ENCODE measurements at regions not wholly inside any gene's neighbourhood (a gene's known extent, or its start where the extent isn't known, plus 50 kb on each side); places are given as distances from the start of the nearest gene placed in this dataset.

GRCh38 chr2:34737146-34737545, 1138.0 kb upstream of the FAM98A start:
- Histone ChIP-seq H3K27me3 (ENCODE audit: insufficient read depth, low read length) (no peaks in the 10 kb centered on the region), H3K79me2 (ENCODE audit: control insufficient read depth, insufficient read depth, low read length, unreplicated experiment) (no peaks in the 10 kb centered on the region), H3K4me1 (ENCODE audit: control insufficient read depth, insufficient read depth, low read length, unreplicated experiment) (no peaks in the 10 kb centered on the region), H3K4me3 (ENCODE audit: low read depth, low read length) (no peak overlapping the region), H3K27ac (ENCODE audit: low read depth, low read length) (no peak overlapping the region), H3K36me3 (ENCODE audit: insufficient read depth, low read length) (no peaks in the 10 kb centered on the region), H2AFZ (ENCODE audit: low read length, unreplicated experiment) (no peak overlapping the region)

DNA sequence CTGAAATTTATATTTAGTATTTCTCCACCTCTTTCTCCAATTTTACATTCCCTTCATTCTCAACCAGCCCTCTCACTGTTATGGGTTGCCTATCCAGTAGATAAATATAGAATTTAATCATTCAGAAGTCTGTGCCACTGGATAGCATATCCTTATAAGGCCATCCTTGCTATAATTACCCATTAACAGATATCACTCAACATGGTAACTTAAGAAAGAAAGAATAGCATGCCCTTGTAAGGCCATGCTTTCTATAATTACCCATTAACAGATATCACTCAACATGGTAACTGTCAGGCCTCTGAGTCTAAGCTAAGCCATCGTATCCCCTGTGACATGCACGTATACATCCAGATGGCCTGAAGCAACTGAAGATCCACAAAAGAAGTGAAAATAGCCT, 1137.4 kb upstream of the FAM98A start:
- Histone ChIP-seq H3K27me3 (ENCODE audit: insufficient read depth, low read length) (no peaks in the 10 kb centered on the region), H2AFZ (ENCODE audit: low read length, unreplicated experiment) (no peak overlapping the region), H3K79me2 (ENCODE audit: control insufficient read depth, insufficient read depth, low read length, unreplicated experiment) (no peaks in the 10 kb centered on the region), H3K27ac (ENCODE audit: low read depth, low read length) (no peak overlapping the region), H3K36me3 (ENCODE audit: insufficient read depth, low read length) (no peaks in the 10 kb centered on the region), H3K4me1 (ENCODE audit: control insufficient read depth, insufficient read depth, low read length, unreplicated experiment) (no peaks in the 10 kb centered on the region), H3K4me3 (ENCODE audit: low read depth, low read length) (no peak overlapping the region)

GRCh38 chr2:34734662-34735061, 1135.6 kb upstream of the FAM98A start:
- no peaks in the 10 kb centered on the region for H3K79me2 ChIP-seq (ENCODE audit: control insufficient read depth, insufficient read depth, low read length, unreplicated experiment)
- no peak overlapping the region for H2AFZ ChIP-seq (ENCODE audit: low read length, unreplicated experiment)
- no peak overlapping the region for H3K27ac ChIP-seq (ENCODE audit: low read depth, low read length)
- no peak overlapping the region for H3K4me3 ChIP-seq (ENCODE audit: low read depth, low read length)
- no peaks in the 10 kb centered on the region for H3K27me3 ChIP-seq (ENCODE audit: insufficient read depth, low read length)
- H3K36me3 ChIP-seq (ENCODE audit: insufficient read depth, low read length): no peaks in the 10 kb centered on the region
- no peaks in the 10 kb centered on the region for H3K4me1 ChIP-seq (ENCODE audit: control insufficient read depth, insufficient read depth, low read length, unreplicated experiment)

GRCh38 chr2:34734042-34734441, 1134.9 kb upstream of the FAM98A start:
- H2AFZ ChIP-seq (ENCODE audit: low read length, unreplicated experiment): no peak overlapping the region
- no peak overlapping the region for H3K4me3 ChIP-seq (ENCODE audit: low read depth, low read length)
- H3K27ac ChIP-seq (ENCODE audit: low read depth, low read length): no peak overlapping the region
- no peaks in the 10 kb centered on the region for H3K79me2 ChIP-seq (ENCODE audit: control insufficient read depth, insufficient read depth, low read length, unreplicated experiment)
- no peaks in the 10 kb centered on the region for H3K36me3 ChIP-seq (ENCODE audit: insufficient read depth, low read length)
- H3K4me1 ChIP-seq (ENCODE audit: control insufficient read depth, insufficient read depth, low read length, unreplicated experiment): no peaks in the 10 kb centered on the region
- no peaks in the 10 kb centered on the region for H3K27me3 ChIP-seq (ENCODE audit: insufficient read depth, low read length)

DNA sequence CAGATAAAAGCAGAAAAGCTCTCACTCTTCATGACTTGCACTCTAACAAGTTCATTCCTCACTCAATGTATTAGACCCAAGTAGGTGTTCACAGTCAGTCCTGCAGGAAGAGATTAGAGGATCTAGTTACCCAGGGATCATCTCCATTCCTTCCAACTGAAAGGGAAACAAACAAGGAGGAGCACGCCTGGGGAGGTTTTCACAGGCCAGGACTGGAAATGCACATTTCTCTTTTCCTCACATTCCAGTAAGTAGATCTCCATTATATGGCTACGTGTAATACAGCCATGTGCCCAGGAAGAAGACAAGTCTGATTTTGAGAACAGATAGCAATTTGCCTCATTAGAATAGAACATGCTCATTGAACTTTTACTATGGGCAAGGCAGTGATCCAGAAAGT, 1132.2 kb upstream of the FAM98A start:
- Histone ChIP-seq H2AFZ (ENCODE audit: low read length, unreplicated experiment) (no peak overlapping the region), H3K4me3 (ENCODE audit: low read depth, low read length) (no peak overlapping the region), H3K27ac (ENCODE audit: low read depth, low read length) (no peak overlapping the region), H3K4me1 (ENCODE audit: control insufficient read depth, insufficient read depth, low read length, unreplicated experiment) (no peaks in the 10 kb centered on the region), H3K36me3 (ENCODE audit: insufficient read depth, low read length) (no peaks in the 10 kb centered on the region), H3K79me2 (ENCODE audit: control insufficient read depth, insufficient read depth, low read length, unreplicated experiment) (no peaks in the 10 kb centered on the region), H3K27me3 (ENCODE audit: insufficient read depth, low read length) (no peaks in the 10 kb centered on the region)

DNA sequence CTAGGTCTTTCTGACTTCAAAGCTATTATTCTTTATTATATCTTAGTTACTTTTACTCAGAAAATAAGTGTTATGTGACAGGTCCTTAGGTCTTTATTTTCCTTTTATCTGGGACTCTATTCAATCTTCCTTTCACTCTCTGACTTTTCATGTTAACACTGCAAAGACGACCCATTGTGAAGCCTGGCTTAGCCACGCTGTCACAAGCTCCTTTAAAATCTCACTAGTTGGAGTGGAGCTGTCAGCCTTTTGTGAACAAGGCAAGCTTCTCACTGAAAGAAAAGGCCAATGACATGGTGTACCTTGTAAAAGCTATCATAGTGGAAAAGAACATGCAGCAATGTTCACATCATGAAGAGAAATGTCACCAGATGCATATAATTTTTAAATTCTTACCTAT, 1130.7 kb upstream of the FAM98A start:
- H3K27me3 ChIP-seq (ENCODE audit: insufficient read depth, low read length): no peaks in the 10 kb centered on the region
- H3K27ac ChIP-seq (ENCODE audit: low read depth, low read length): no peak overlapping the region
- H3K4me1 ChIP-seq (ENCODE audit: control insufficient read depth, insufficient read depth, low read length, unreplicated experiment): no peaks in the 10 kb centered on the region
- H3K36me3 ChIP-seq (ENCODE audit: insufficient read depth, low read length): no peaks in the 10 kb centered on the region
- no peak overlapping the region for H2AFZ ChIP-seq (ENCODE audit: low read length, unreplicated experiment)
- H3K79me2 ChIP-seq (ENCODE audit: control insufficient read depth, insufficient read depth, low read length, unreplicated experiment): no peaks in the 10 kb centered on the region
- no peak overlapping the region for H3K4me3 ChIP-seq (ENCODE audit: low read depth, low read length)

GRCh38 chr2:34724107-34724506, 1125.0 kb upstream of the FAM98A start:
- H3K36me3 ChIP-seq (ENCODE audit: insufficient read depth, low read length): no peaks in the 10 kb centered on the region
- H3K79me2 ChIP-seq (ENCODE audit: control insufficient read depth, insufficient read depth, low read length, unreplicated experiment): no peaks in the 10 kb centered on the region
- H3K27me3 ChIP-seq (ENCODE audit: insufficient read depth, low read length): no peaks in the 10 kb centered on the region
- no peak overlapping the region for H2AFZ ChIP-seq (ENCODE audit: low read length, unreplicated experiment)
- H3K4me1 ChIP-seq (ENCODE audit: control insufficient read depth, insufficient read depth, low read length, unreplicated experiment): no peaks in the 10 kb centered on the region
- no peak overlapping the region for H3K4me3 ChIP-seq (ENCODE audit: low read depth, low read length)
- no peak overlapping the region for H3K27ac ChIP-seq (ENCODE audit: low read depth, low read length)

- no peak overlapping the region for H2AFZ ChIP-seq (ENCODE audit: low read length, unreplicated experiment)
- H3K27me3 ChIP-seq (ENCODE audit: insufficient read depth, low read length): no peaks in the 10 kb centered on the region
- H3K79me2 ChIP-seq (ENCODE audit: control insufficient read depth, insufficient read depth, low read length, unreplicated experiment): no peaks in the 10 kb centered on the region
- no peaks in the 10 kb centered on the region for H3K4me1 ChIP-seq (ENCODE audit: control insufficient read depth, insufficient read depth, low read length, unreplicated experiment)
- H3K27ac ChIP-seq (ENCODE audit: low read depth, low read length): no peak overlapping the region
- no peak overlapping the region for H3K4me3 ChIP-seq (ENCODE audit: low read depth, low read length)
- no peaks in the 10 kb centered on the region for H3K36me3 ChIP-seq (ENCODE audit: insufficient read depth, low read length)
Observed at GRCh38 chr2:34723683-34724082, 1124.6 kb upstream of the FAM98A start.

GRCh38 chr2:34719206-34719605, 1120.1 kb upstream of the FAM98A start:
- Histone ChIP-seq H3K4me3 (ENCODE audit: low read depth, low read length) (no peak overlapping the region), H3K36me3 (ENCODE audit: insufficient read depth, low read length) (no peaks in the 10 kb centered on the region), H3K27me3 (ENCODE audit: insufficient read depth, low read length) (no peaks in the 10 kb centered on the region), H2AFZ (ENCODE audit: low read length, unreplicated experiment) (no peak overlapping the region), H3K79me2 (ENCODE audit: control insufficient read depth, insufficient read depth, low read length, unreplicated experiment) (no peaks in the 10 kb centered on the region), H3K27ac (ENCODE audit: low read depth, low read length) (no peak overlapping the region), H3K4me1 (ENCODE audit: control insufficient read depth, insufficient read depth, low read length, unreplicated experiment) (no peaks in the 10 kb centered on the region)

- no peaks in the 10 kb centered on the region for H3K4me1 ChIP-seq (ENCODE audit: control insufficient read depth, insufficient read depth, low read length, unreplicated experiment)
- no peaks in the 10 kb centered on the region for H3K36me3 ChIP-seq (ENCODE audit: insufficient read depth, low read length)
- H3K27ac ChIP-seq (ENCODE audit: low read depth, low read length): no peak overlapping the region
- H2AFZ ChIP-seq (ENCODE audit: low read length, unreplicated experiment): no peak overlapping the region
- H3K27me3 ChIP-seq (ENCODE audit: insufficient read depth, low read length): no peaks in the 10 kb centered on the region
- no peak overlapping the region for H3K4me3 ChIP-seq (ENCODE audit: low read depth, low read length)
- H3K79me2 ChIP-seq (ENCODE audit: control insufficient read depth, insufficient read depth, low read length, unreplicated experiment): no peaks in the 10 kb centered on the region
Observed at GRCh38 chr2:34705551-34706247, 1106.6 kb upstream of the FAM98A start.

DNA sequence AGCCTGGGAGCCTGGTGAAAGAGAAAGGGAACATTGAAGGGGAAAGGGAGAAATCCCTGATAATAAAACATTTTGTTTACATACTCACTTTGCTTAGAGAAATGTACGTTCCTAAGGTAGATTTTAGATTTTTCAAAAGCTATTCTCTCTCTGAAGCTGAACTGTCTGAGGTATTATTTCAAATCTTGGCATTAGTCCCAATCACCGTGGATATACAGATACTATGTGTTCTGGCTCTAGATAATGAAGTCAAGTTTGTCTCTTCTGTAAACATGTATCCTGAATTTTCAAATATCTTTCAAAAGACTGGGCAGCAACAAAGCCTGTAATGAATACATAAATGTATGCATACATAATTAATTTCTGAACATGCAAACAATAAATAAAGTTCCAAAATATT, 1104.2 kb upstream of the FAM98A start:
- Histone ChIP-seq H3K4me1 (ENCODE audit: control insufficient read depth, insufficient read depth, low read length, unreplicated experiment) (no peaks in the 10 kb centered on the region), H3K4me3 (ENCODE audit: low read depth, low read length) (no peak overlapping the region), H2AFZ (ENCODE audit: low read length, unreplicated experiment) (no peak overlapping the region), H3K27ac (ENCODE audit: low read depth, low read length) (no peak overlapping the region), H3K36me3 (ENCODE audit: insufficient read depth, low read length) (no peaks in the 10 kb centered on the region), H3K27me3 (ENCODE audit: insufficient read depth, low read length) (no peaks in the 10 kb centered on the region), H3K79me2 (ENCODE audit: control insufficient read depth, insufficient read depth, low read length, unreplicated experiment) (no peaks in the 10 kb centered on the region)
